H7 (cell line): ENCODE measurements at regions not wholly inside any gene's neighbourhood (a gene's known extent, or its start where the extent isn't known, plus 50 kb on each side); places are given as distances from the start of the nearest gene placed in this dataset.
"Not testable (repeated sequence)": the region's sequence is repeated elsewhere in the genome, so short reads cannot be mapped to it uniquely, and the experiment has no call there.

Experiments
- DNase-seq: peaks from one replicate; pipeline ENCODE4 v3.0.0; 2012
- H3K27me3 ChIP-seq: 2 replicates; pipeline ENCODE4 v1.6.0; 2011; ENCODE audit warnings: mild to moderate bottlenecking, low read length; ENCODE audit not compliant: control insufficient read depth, insufficient read depth
- H3K36me3 ChIP-seq: replicated peaks from 2 replicates; pipeline ENCODE4 v1.5.1; 2011; ENCODE audit warnings: low read length; ENCODE audit not compliant: control insufficient read depth, insufficient read depth
- H3K4me3 ChIP-seq: 2 replicates; pipeline ENCODE4 v1.5.1; 2011; ENCODE audit warnings: low read depth, mild to moderate bottlenecking, control low read depth, low read length, moderate library complexity; ENCODE audit not compliant: insufficient read depth

GRCh38 chr15:84550503-84550902 is 50.3 kb upstream of the ZSCAN2 start:
- DNase-seq, H3K36me3 ChIP-seq, H3K27me3 ChIP-seq, H3K4me3 ChIP-seq: not testable (repeated sequence)
